CD4-positive, alpha-beta T cell treated with Interleukin-12 subunit alpha and Interleukin-12 subunit beta, for 1 hour (primary cell): ENCODE measurements at regions not wholly inside any gene's neighbourhood (a gene's known extent, or its start where the extent isn't known, plus 50 kb on each side); places are given as distances from the start of the nearest gene placed in this dataset.
"Not testable (repeated sequence)": the region's sequence is repeated elsewhere in the genome, so short reads cannot be mapped to it uniquely, and the experiment has no call there.

ENCODE experiments used
- DNase-seq: peaks from one replicate; pipeline ENCODE4 v3.0.0-alpha.2; 2020

- DNase-seq = no peak
Observed at GRCh38 chr6:165841153-165841558, 178.1 kb upstream of the PDE10A start.

- no peak for DNase-seq
Observed at GRCh38 chr6:165837948-165838745, 175.1 kb upstream of the PDE10A start.

GRCh38 chr6:165836648-165837047 is 173.6 kb upstream of the PDE10A start:
- not testable (repeated sequence) for DNase-seq

GRCh38 chr6:165835410-165835851 is 172.4 kb upstream of the PDE10A start:
- DNase-seq = no peak

GRCh38 chr6:165834613-165835259 is 171.7 kb upstream of the PDE10A start:
- no peak for DNase-seq

GRCh38 chr6:165833355-165833754 is 170.3 kb upstream of the PDE10A start:
- DNase-seq = no peak

- no peak for DNase-seq
Observed at GRCh38 chr6:165831812-165832510, 168.9 kb upstream of the PDE10A start.

GRCh38 chr6:165830761-165831160 is 167.7 kb upstream of the PDE10A start:
- no peak for DNase-seq

GRCh38 chr6:165829376-165829775 is 166.3 kb upstream of the PDE10A start:
- no peak for DNase-seq

GRCh38 chr6:165827190-165827518 is 164.1 kb upstream of the PDE10A start:
- no peak for DNase-seq

- no peak for DNase-seq
Observed at GRCh38 chr6:165826487-165827189, 163.6 kb upstream of the PDE10A start.

- no peak for DNase-seq
Observed at GRCh38 chr6:165825256-165825815, 162.3 kb upstream of the PDE10A start.

GRCh38 chr6:165823609-165824326 is 160.7 kb upstream of the PDE10A start:
- DNase-seq = no peak

- DNase-seq = no peak
Observed at GRCh38 chr6:165822501-165822900, 159.5 kb upstream of the PDE10A start.

GRCh38 chr6:165821754-165822153 is 158.7 kb upstream of the PDE10A start:
- no peak for DNase-seq

GRCh38 chr6:165820934-165821333 is 157.9 kb upstream of the PDE10A start:
- DNase-seq = no peak

GRCh38 chr6:165820407-165820806 is 157.4 kb upstream of the PDE10A start:
- no peak for DNase-seq

GRCh38 chr6:165819394-165819793 is 156.4 kb upstream of the PDE10A start:
- no peak for DNase-seq

- DNase-seq = no peak
Observed at GRCh38 chr6:165818200-165818599, 155.2 kb upstream of the PDE10A start.

GRCh38 chr6:165817771-165818170 is 154.7 kb upstream of the PDE10A start:
- no peak for DNase-seq

GRCh38 chr6:165817148-165817547 is 154.1 kb upstream of the PDE10A start:
- no peak for DNase-seq

- no peak for DNase-seq
Observed at GRCh38 chr6:165814679-165815078, 151.6 kb upstream of the PDE10A start.
